ENCODE measurements at regions not wholly inside any gene's neighbourhood (a gene's known extent, or its start where the extent isn't known, plus 50 kb on each side); places are given as distances from the start of the nearest gene placed in this dataset.

- 42 to 46% (median 44%) methylated on average over 2 of the region's 2 CpGs for WGBS, 4 donors
- ATAC-seq (no peak), DNase-seq (no peak)
- no peak overlapping the region for H3K4me3 ChIP-seq
- no peaks in the 10 kb centered on the region for H3K27me3 ChIP-seq
- H3K27ac ChIP-seq = no peak overlapping the region
- H3K4me1 ChIP-seq = no peaks in the 10 kb centered on the region
- H3K9me3 ChIP-seq = peaks cover 0 to 6% (median 0%) of the 10 kb centered on the region in 12 donors
- H3K36me3 ChIP-seq = no peaks in the 10 kb centered on the region
- TF ChIP-seq, protein P1, sequence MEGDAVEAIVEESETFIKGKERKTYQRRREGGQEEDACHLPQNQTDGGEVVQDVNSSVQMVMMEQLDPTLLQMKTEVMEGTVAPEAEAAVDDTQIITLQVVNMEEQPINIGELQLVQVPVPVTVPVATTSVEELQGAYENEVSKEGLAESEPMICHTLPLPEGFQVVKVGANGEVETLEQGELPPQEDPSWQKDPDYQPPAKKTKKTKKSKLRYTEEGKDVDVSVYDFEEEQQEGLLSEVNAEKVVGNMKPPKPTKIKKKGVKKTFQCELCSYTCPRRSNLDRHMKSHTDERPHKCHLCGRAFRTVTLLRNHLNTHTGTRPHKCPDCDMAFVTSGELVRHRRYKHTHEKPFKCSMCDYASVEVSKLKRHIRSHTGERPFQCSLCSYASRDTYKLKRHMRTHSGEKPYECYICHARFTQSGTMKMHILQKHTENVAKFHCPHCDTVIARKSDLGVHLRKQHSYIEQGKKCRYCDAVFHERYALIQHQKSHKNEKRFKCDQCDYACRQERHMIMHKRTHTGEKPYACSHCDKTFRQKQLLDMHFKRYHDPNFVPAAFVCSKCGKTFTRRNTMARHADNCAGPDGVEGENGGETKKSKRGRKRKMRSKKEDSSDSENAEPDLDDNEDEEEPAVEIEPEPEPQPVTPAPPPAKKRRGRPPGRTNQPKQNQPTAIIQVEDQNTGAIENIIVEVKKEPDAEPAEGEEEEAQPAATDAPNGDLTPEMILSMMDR (IDR thresholded peaks at IDR 0.05) = no peak
- TF ChIP-seq POLR2A (IDR thresholded peaks at IDR 0.05) = no peak
- intact Hi-C loops (cut with DNase I) = no loop called here
Measured at GRCh38 chr4:60737858-60738257, 462.3 kb upstream of the ADGRL3 start.

DNA sequence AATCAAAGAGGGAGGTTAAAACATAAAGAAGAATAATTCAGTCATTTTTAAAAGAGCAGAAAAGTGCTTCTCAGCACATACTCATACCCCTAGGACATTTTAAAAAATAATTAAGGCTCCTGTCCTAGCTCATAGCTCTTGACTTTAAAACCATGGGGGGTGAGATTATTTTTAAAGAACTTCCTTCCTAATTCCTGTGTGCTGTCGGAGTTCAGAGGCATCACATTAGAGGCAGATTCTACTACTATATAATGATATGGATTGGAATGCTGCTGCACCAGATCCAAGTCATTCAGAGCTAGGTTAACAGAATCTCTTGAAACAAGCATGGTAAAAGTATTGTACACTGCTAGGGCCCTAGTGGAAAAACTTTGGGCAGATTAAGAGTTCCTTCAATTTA is 456.5 kb upstream of the ADGRL3 start:
- intact Hi-C loops (cut with DNase I) = no loop called here
- Histone ChIP-seq H3K36me3 (no peaks in the 10 kb centered on the region), H3K4me1 (no peaks in the 10 kb centered on the region), H3K27me3 (no peaks in the 10 kb centered on the region), H3K4me3 (no peak overlapping the region), H3K9me3 (peaks cover 0 to 6% (median 0%) of the 10 kb centered on the region in 12 donors), H3K27ac (no peak overlapping the region)
- 32 to 45% (median 43%) methylated on average over 1 of the region's 1 CpG for WGBS, 4 donors
- no peak for TF ChIP-seq POLR2A (IDR thresholded peaks at IDR 0.05)
- TF ChIP-seq, protein P1 (IDR thresholded peaks at IDR 0.05) = no peak
- no peak for DNase-seq
- ATAC-seq = no peak

- ATAC-seq (no peak), DNase-seq (no peak)
- TF ChIP-seq, protein P1 (IDR thresholded peaks at IDR 0.05) = no peak
- no peak for TF ChIP-seq POLR2A (IDR thresholded peaks at IDR 0.05)
- intact Hi-C loops (cut with DNase I) = no loop called here
- Histone ChIP-seq H3K27ac (no peak overlapping the region), H3K4me1 (no peaks in the 10 kb centered on the region), H3K27me3 (no peaks in the 10 kb centered on the region), H3K9me3 (peaks cover 0 to 6% (median 0%) of the 10 kb centered on the region in 12 donors), H3K4me3 (no peak overlapping the region), H3K36me3 (no peaks in the 10 kb centered on the region)
- WGBS, 4 donors = 36 to 52% (median 39%) methylated on average over 2 of the region's 2 CpGs
Measured at GRCh38 chr4:60744767-60745166, 455.4 kb upstream of the ADGRL3 start.

- Histone ChIP-seq H3K27ac (no peak overlapping the region), H3K4me1 (no peaks in the 10 kb centered on the region), H3K27me3 (no peaks in the 10 kb centered on the region), H3K9me3 (peaks cover 0 to 1% (median 0%) of the 10 kb centered on the region in 12 donors), H3K36me3 (no peaks in the 10 kb centered on the region), H3K4me3 (no peak overlapping the region)
- WGBS, 4 donors = 51 to 64% (median 58%) methylated on average over 3 of the region's 3 CpGs
- intact Hi-C loops (cut with DNase I) = no loop called here
- TF ChIP-seq, protein P1 (IDR thresholded peaks at IDR 0.05) = no peak
- no peak for TF ChIP-seq POLR2A (IDR thresholded peaks at IDR 0.05)
- ATAC-seq = no peak
- DNase-seq = no peak
Measured at GRCh38 chr4:60745800-60746571, 454.1 kb upstream of the ADGRL3 start.

Data from heart left ventricle (tissue), 16 donors.